Neural crest cell (in vitro differentiated cells): ENCODE measurements at regions not wholly inside any gene's neighbourhood (a gene's known extent, or its start where the extent isn't known, plus 50 kb on each side); places are given as distances from the start of the nearest gene placed in this dataset.

Experiments
- DNase-seq: peaks from one replicate; pipeline ENCODE4 v3.0.0; 2021; ENCODE audit warnings: low read depth, mixed read lengths, low spot score
- H3K27ac Mint-ChIP-seq: one replicate; pipeline ENCODE4 v1.8.0; 2021; ENCODE audit warnings: mild to moderate bottlenecking, mixed read lengths; ENCODE audit not compliant: unreplicated experiment
- H3K27me3 Mint-ChIP-seq: 2 replicates; pipeline ENCODE4 v1.8.0; 2021; ENCODE audit warnings: low read depth, mild to moderate bottlenecking, mixed read lengths
- H3K36me3 Mint-ChIP-seq: 2 replicates; pipeline ENCODE4 v1.8.0; 2021; ENCODE audit warnings: low read depth, mild to moderate bottlenecking, mixed read lengths
- H3K4me1 Mint-ChIP-seq: 2 replicates; pipeline ENCODE4 v1.8.0; 2021; ENCODE audit warnings: mixed read lengths
- H3K4me3 Mint-ChIP-seq: one replicate; pipeline ENCODE4 v1.8.0; 2021; ENCODE audit warnings: mild to moderate bottlenecking, mixed read lengths
- H3K9me3 Mint-ChIP-seq: 2 replicates; pipeline ENCODE4 v1.8.0; 2021; ENCODE audit warnings: mixed read lengths
- TF ChIP-seq, protein P1 (sequence below): fragments of 200-600 bp; sonication (generic); conservative IDR thresholded peaks from 2 replicates; pipeline ENCODE4 v1.5.0; 2021; ENCODE audit warnings: antibody characterized with exemption, mild to moderate bottlenecking

DNA sequence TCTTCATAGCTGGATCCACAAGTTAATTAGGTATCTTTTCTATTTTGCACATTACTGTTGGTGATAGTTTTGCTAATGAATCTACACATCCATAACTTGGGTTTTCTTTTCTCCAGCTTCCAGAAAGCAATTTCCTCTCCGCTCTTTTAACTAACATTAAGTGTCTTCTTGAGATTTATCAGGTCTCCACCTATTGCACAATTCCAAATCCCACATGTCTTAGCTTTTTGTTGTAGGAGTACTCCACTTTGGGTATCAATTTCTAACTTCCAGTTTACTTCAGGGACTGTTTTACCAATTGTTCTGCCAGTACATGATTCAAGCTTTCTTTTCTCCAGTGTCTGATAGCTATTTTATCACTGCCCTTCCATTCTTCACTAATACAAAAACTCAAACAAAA lies 129.6 kb downstream of the OLFM4 start:
- peaks cover 4% of the 10 kb centered on the region for H3K4me1 Mint-ChIP-seq
- no peaks in the 10 kb centered on the region for H3K36me3 Mint-ChIP-seq
- H3K27ac Mint-ChIP-seq, result no peak overlapping the region
- no peak overlapping the region for H3K4me3 Mint-ChIP-seq
- H3K27me3 Mint-ChIP-seq, result peaks cover 2% of the 10 kb centered on the region
- TF ChIP-seq, protein P1, sequence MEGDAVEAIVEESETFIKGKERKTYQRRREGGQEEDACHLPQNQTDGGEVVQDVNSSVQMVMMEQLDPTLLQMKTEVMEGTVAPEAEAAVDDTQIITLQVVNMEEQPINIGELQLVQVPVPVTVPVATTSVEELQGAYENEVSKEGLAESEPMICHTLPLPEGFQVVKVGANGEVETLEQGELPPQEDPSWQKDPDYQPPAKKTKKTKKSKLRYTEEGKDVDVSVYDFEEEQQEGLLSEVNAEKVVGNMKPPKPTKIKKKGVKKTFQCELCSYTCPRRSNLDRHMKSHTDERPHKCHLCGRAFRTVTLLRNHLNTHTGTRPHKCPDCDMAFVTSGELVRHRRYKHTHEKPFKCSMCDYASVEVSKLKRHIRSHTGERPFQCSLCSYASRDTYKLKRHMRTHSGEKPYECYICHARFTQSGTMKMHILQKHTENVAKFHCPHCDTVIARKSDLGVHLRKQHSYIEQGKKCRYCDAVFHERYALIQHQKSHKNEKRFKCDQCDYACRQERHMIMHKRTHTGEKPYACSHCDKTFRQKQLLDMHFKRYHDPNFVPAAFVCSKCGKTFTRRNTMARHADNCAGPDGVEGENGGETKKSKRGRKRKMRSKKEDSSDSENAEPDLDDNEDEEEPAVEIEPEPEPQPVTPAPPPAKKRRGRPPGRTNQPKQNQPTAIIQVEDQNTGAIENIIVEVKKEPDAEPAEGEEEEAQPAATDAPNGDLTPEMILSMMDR, result no peak
- DNase-seq, result no peak
- H3K9me3 Mint-ChIP-seq, result peaks cover 10% of the 10 kb centered on the region

DNA sequence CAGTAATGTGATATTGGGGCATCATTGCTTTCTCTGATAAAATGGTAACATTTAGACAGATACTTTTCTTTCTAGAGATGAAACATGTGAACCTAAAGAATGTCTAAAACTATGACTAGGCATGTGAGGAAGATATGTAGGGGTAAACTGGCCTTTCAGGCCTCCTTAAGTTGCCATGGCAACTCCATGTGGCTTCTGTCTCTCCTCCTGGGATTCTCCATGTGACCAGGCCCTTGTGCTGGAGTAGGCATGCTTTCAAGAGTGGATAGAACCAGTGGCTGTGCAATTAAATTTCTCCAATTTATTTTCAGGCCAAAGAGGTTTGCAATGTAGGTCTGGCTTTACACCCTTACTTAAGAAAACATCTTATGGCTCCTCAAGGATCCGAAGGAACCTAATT lies 130.8 kb downstream of the OLFM4 start:
- no peak for DNase-seq
- TF ChIP-seq, protein P1, result no peak
- peaks cover 9% of the 10 kb centered on the region for H3K4me1 Mint-ChIP-seq
- no peak overlapping the region for H3K4me3 Mint-ChIP-seq
- H3K36me3 Mint-ChIP-seq, result no peaks in the 10 kb centered on the region
- no peak overlapping the region for H3K27ac Mint-ChIP-seq
- H3K27me3 Mint-ChIP-seq, result peaks cover 2% of the 10 kb centered on the region
- peaks cover 16% of the 10 kb centered on the region for H3K9me3 Mint-ChIP-seq

DNA sequence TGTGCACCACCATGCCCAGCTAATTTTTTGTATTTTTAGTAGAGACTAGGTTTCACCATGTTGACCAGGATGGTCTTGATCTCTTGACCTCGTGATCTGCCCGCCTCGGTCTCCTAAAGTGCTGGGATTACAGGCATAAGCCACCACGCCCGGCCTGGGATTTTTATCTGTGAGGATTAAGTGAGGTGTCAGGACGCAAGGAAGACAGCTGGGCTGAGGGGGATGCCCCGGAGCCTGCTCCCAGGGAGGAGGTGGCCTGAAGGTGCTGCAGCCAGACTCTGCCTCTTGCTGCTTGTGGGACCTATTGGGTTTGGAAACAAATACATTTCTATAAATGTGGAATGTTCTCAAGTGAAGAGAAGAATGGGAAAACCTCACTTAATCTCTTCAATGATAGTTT lies 131.6 kb downstream of the OLFM4 start:
- peaks cover 17% of the 10 kb centered on the region for H3K9me3 Mint-ChIP-seq
- peaks cover 17% of the 10 kb centered on the region for H3K4me1 Mint-ChIP-seq
- no peaks in the 10 kb centered on the region for H3K36me3 Mint-ChIP-seq
- no peak for DNase-seq
- H3K4me3 Mint-ChIP-seq, result no peak overlapping the region
- TF ChIP-seq, protein P1, result no peak
- peaks cover 1% of the 10 kb centered on the region for H3K27me3 Mint-ChIP-seq
- no peak overlapping the region for H3K27ac Mint-ChIP-seq

DNA sequence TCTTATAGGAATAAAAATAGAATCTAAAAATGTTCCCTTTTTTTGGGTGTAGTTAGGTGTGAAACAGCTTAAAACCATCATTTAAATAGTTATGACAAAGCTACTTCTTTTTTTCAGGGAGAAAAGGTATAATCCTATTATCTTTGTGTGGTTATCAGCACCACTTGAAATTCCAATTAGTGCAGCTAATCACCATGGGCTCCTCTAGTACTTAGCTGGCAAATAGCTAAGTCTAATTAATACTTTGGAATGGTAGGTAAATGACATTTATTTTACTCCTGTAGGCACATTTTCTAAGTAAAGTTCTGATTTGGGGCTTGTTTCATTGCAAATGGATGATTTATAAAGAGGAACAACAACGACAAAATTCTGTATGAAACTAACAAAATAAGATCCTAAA lies 132.6 kb downstream of the OLFM4 start:
- TF ChIP-seq, protein P1, result no peak
- Mint-ChIP-seq H3K27me3 (no peaks in the 10 kb centered on the region), H3K4me1 (peaks cover 25% of the 10 kb centered on the region), H3K9me3 (peaks cover 17% of the 10 kb centered on the region), H3K36me3 (no peaks in the 10 kb centered on the region), H3K27ac (no peak overlapping the region), H3K4me3 (no peak overlapping the region)
- no peak for DNase-seq

DNA sequence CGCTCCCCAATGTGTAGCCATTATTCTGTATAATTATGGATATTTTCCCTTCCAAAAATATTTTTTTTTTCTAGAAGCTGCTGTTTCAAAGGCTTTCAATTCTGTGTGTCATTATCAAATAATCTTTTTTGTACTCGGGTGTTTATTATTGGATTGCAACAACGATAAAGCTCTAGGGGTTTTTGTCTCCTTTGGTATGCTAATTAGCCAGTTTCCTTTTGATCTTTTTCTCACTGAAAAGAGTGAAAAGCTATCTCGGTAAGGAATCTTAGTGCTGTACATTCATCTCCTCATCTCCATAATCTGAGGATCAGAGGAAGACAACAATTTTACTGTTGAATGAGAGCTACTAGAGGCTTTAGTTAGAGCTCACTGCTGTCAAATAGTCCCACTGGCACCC lies 136.6 kb downstream of the OLFM4 start:
- peaks cover 10% of the 10 kb centered on the region for H3K9me3 Mint-ChIP-seq
- H3K27me3 Mint-ChIP-seq, result no peaks in the 10 kb centered on the region
- H3K27ac Mint-ChIP-seq, result no peak overlapping the region
- H3K36me3 Mint-ChIP-seq, result no peaks in the 10 kb centered on the region
- H3K4me3 Mint-ChIP-seq, result no peak overlapping the region
- TF ChIP-seq, protein P1, result no peak
- peaks cover 24% of the 10 kb centered on the region for H3K4me1 Mint-ChIP-seq
- no peak for DNase-seq

DNA sequence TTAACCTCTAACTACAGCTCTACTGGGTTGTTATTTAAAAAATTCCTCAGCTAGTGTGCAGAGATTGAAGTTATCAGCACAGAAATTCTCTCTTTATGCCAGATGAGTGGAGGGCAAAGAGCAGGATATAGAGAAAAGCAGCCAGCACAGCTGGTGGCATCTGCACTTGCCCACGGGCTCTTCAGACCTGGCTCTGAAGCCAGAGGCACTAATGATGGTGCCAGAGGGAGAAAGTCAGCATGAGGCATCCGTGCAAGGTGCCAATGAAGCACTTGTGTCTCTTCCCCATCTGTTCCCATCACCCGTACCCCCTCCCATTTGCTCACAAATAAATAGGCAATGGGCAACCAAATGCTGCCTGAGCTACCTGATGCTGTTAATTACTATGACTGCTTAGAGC lies 138.9 kb downstream of the OLFM4 start:
- Mint-ChIP-seq H3K36me3 (no peaks in the 10 kb centered on the region), H3K27me3 (no peaks in the 10 kb centered on the region), H3K4me3 (no peak overlapping the region), H3K4me1 (peaks cover 28% of the 10 kb centered on the region), H3K9me3 (peaks cover 10% of the 10 kb centered on the region), H3K27ac (no peak overlapping the region)
- TF ChIP-seq, protein P1, result no peak
- no peak for DNase-seq
